ENCODE measurements at regions not wholly inside any gene's neighbourhood (a gene's known extent, or its start where the extent isn't known, plus 50 kb on each side); places are given as distances from the start of the nearest gene placed in this dataset.

DNA sequence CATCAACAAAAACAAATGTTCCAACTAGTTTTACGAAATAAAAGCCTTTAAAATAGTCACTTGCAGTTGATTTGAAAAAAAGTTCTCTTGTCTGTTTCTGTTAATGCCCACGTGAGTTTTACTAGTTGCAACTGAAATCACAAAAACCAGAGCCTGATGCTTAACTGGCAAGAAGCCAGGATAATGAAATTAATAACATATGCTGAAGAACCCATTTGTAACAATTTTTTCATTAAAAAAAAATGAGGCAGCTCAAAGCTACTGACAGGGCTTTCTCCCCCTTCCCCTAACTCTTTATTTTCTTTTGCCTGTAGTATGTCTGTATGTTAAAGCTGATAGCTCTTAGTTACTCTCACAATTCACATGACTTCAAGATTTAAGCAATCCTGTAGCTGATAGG lies 132.7 kb upstream of the EYA4 start:
- no peaks in the 10 kb centered on the region for H3K9me2 ChIP-seq (replicated peaks; ENCODE audit: low read length)
- POLR2A ChIA-PET (ENCODE audit: unreplicated experiment): interaction anchor here (0.7 kb wide), 1 partner anchor 386 kb away, joined by 3 read pairs; no protein-coding TSS in a partner anchor
- BruUV-seq (replicated peaks): no TSS peak
- no peak overlapping the region for H3K9ac ChIP-seq (ENCODE audit: low read length)
- H3K36me3 ChIP-seq (ENCODE audit: low read depth, low read length): no peaks in the 10 kb centered on the region
- no peak overlapping the region for H2AFZ ChIP-seq (ENCODE audit: low read length)
- CTCF ChIA-PET: no interaction called here
- no peaks in the 10 kb centered on the region for H3F3A ChIP-seq (ENCODE audit: low read length, unreplicated experiment)
- TF ChIP-seq EZH2 (IDR thresholded peaks at IDR 0.05; ENCODE audit: low read length, unreplicated experiment): no peak
- TF ChIP-seq, protein P1, sequence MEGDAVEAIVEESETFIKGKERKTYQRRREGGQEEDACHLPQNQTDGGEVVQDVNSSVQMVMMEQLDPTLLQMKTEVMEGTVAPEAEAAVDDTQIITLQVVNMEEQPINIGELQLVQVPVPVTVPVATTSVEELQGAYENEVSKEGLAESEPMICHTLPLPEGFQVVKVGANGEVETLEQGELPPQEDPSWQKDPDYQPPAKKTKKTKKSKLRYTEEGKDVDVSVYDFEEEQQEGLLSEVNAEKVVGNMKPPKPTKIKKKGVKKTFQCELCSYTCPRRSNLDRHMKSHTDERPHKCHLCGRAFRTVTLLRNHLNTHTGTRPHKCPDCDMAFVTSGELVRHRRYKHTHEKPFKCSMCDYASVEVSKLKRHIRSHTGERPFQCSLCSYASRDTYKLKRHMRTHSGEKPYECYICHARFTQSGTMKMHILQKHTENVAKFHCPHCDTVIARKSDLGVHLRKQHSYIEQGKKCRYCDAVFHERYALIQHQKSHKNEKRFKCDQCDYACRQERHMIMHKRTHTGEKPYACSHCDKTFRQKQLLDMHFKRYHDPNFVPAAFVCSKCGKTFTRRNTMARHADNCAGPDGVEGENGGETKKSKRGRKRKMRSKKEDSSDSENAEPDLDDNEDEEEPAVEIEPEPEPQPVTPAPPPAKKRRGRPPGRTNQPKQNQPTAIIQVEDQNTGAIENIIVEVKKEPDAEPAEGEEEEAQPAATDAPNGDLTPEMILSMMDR (conservative IDR thresholded peaks at IDR 0.05; ENCODE audit: low read depth, low read length): no peak
- TF ChIP-seq EZH2phosphoT487 (IDR thresholded peaks at IDR 0.05; ENCODE audit: borderline replicate concordance, low read length): no peak
- H3K27ac ChIP-seq (ENCODE audit: low read length): no peak overlapping the region
- no peak overlapping the region for H3K4me2 ChIP-seq (ENCODE audit: low read length)
- H3K27me3 ChIP-seq (ENCODE audit: low read length): no peaks in the 10 kb centered on the region
- H4K20me1 ChIP-seq (ENCODE audit: low read length): no peaks in the 10 kb centered on the region
- no peak for ATAC-seq
- H3K9me3 ChIP-seq (ENCODE audit: low read length): no peaks in the 10 kb centered on the region
- H3K4me1 ChIP-seq (ENCODE audit: insufficient read depth, low read length): no peaks in the 10 kb centered on the region
- no peak for DNase-seq
- intact Hi-C loops (cut with micrococcal nuclease): no loop called here
- no peak overlapping the region for H3K4me3 ChIP-seq (ENCODE audit: low read length)
- no peaks in the 10 kb centered on the region for H3K79me2 ChIP-seq (ENCODE audit: low read length)

DNA sequence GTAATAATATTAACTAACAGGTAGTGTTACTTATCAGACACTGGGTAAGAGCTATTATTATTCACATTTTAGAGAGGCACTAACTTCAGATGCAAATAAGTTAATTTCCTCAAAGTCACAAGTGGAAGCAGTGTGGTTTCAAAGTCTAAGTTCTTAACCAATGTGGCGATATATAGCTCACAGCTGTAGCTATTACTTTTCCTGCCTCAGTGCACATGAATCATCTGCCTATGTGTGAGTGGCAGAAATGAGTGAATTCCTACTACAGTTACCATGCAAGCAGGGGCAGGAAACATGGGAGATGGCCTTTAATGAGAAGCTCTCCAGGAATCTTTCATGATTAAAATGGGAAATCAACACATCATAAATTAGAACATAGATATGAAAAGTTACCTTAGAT lies 126.2 kb upstream of the EYA4 start:
- H3F3A ChIP-seq (ENCODE audit: low read length, unreplicated experiment): no peaks in the 10 kb centered on the region
- no peak overlapping the region for H2AFZ ChIP-seq (ENCODE audit: low read length)
- ChIA-PET POLR2A (ENCODE audit: unreplicated experiment) (no interaction called here), CTCF (no interaction called here)
- no peaks in the 10 kb centered on the region for H3K9me2 ChIP-seq (replicated peaks; ENCODE audit: low read length)
- intact Hi-C loops (cut with micrococcal nuclease): no loop called here
- no peak overlapping the region for H3K4me3 ChIP-seq (ENCODE audit: low read length)
- no peak overlapping the region for H3K9ac ChIP-seq (ENCODE audit: low read length)
- TF ChIP-seq EZH2phosphoT487 (IDR thresholded peaks at IDR 0.05; ENCODE audit: borderline replicate concordance, low read length) (no peak), EZH2 (IDR thresholded peaks at IDR 0.05; ENCODE audit: low read length, unreplicated experiment) (no peak)
- TF ChIP-seq, protein P1 (conservative IDR thresholded peaks at IDR 0.05; ENCODE audit: low read depth, low read length): no peak
- no peaks in the 10 kb centered on the region for H3K9me3 ChIP-seq (ENCODE audit: low read length)
- H3K27me3 ChIP-seq (ENCODE audit: low read length): no peaks in the 10 kb centered on the region
- no peak for DNase-seq
- H4K20me1 ChIP-seq (ENCODE audit: low read length): no peaks in the 10 kb centered on the region
- no peak overlapping the region for H3K27ac ChIP-seq (ENCODE audit: low read length)
- BruUV-seq (replicated peaks): no TSS peak
- H3K36me3 ChIP-seq (ENCODE audit: low read depth, low read length): no peaks in the 10 kb centered on the region; the same call in 1 of the 2 replicates
- no peaks in the 10 kb centered on the region for H3K79me2 ChIP-seq (ENCODE audit: low read length)
- no peak for ATAC-seq
- no peak overlapping the region for H3K4me2 ChIP-seq (ENCODE audit: low read length)
- no peaks in the 10 kb centered on the region for H3K4me1 ChIP-seq (ENCODE audit: insufficient read depth, low read length)

DNA sequence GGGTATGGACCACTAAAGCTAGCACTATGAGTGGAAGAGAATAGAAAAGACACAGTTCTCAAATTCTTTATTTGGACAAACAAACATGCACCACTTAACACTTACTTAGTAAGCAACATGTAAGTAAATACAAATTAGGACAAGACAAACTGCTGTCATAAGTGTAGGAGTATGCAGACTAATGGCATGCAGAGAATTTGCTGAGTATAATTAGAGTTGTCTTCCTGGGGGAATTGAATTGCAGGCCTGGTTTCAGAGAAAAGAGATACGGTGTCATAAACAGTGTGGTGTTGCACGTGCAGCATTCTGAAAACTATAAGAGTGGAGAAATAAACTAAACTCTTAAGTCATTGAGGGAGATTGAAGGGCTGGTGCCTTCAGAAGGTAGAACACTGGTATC lies 125.2 kb upstream of the EYA4 start:
- Histone ChIP-seq H3F3A (ENCODE audit: low read length, unreplicated experiment) (no peaks in the 10 kb centered on the region), H3K4me1 (ENCODE audit: insufficient read depth, low read length) (no peaks in the 10 kb centered on the region), H3K9me3 (ENCODE audit: low read length) (no peaks in the 10 kb centered on the region), H2AFZ (ENCODE audit: low read length) (no peak overlapping the region), H3K27me3 (ENCODE audit: low read length) (no peaks in the 10 kb centered on the region), H3K27ac (ENCODE audit: low read length) (no peak overlapping the region), H3K9me2 (replicated peaks; ENCODE audit: low read length) (no peaks in the 10 kb centered on the region), H3K4me3 (ENCODE audit: low read length) (no peak overlapping the region), H3K4me2 (ENCODE audit: low read length) (no peak overlapping the region), H3K9ac (ENCODE audit: low read length) (no peak overlapping the region), H4K20me1 (ENCODE audit: low read length) (no peaks in the 10 kb centered on the region), H3K36me3 (ENCODE audit: low read depth, low read length) (no peaks in the 10 kb centered on the region; the same call in 1 of the 2 replicates), H3K79me2 (ENCODE audit: low read length) (no peaks in the 10 kb centered on the region)
- no peak for DNase-seq
- ChIA-PET CTCF (no interaction called here), POLR2A (ENCODE audit: unreplicated experiment) (interaction anchor here (0.5 kb wide), 1 partner anchor 101 kb away, joined by 3 read pairs; no protein-coding TSS in a partner anchor)
- no TSS peak for BruUV-seq (replicated peaks)
- TF ChIP-seq EZH2phosphoT487 (IDR thresholded peaks at IDR 0.05; ENCODE audit: borderline replicate concordance, low read length) (no peak), EZH2 (IDR thresholded peaks at IDR 0.05; ENCODE audit: low read length, unreplicated experiment) (no peak)
- TF ChIP-seq, protein P1 (conservative IDR thresholded peaks at IDR 0.05; ENCODE audit: low read depth, low read length): no peak
- ATAC-seq: no peak
- intact Hi-C loops (cut with micrococcal nuclease): no loop called here
